Mesenteric fat pad (tissue), 1 donor: ENCODE measurements at regions not wholly inside any gene's neighbourhood (a gene's known extent, or its start where the extent isn't known, plus 50 kb on each side); places are given as distances from the start of the nearest gene placed in this dataset.

Experiments used
- DNase-seq: peaks from one replicate; pipeline ENCODE4 v3.0.0-alpha.2; 2020; ENCODE audit warnings: low spot score
- donor health status: DM: yes; HTN: yes; CAD: no.

- DNase-seq = no peak
Measured at GRCh38 chr13:70666883-70667556, 558.8 kb upstream of the KLHL1 start.

DNA sequence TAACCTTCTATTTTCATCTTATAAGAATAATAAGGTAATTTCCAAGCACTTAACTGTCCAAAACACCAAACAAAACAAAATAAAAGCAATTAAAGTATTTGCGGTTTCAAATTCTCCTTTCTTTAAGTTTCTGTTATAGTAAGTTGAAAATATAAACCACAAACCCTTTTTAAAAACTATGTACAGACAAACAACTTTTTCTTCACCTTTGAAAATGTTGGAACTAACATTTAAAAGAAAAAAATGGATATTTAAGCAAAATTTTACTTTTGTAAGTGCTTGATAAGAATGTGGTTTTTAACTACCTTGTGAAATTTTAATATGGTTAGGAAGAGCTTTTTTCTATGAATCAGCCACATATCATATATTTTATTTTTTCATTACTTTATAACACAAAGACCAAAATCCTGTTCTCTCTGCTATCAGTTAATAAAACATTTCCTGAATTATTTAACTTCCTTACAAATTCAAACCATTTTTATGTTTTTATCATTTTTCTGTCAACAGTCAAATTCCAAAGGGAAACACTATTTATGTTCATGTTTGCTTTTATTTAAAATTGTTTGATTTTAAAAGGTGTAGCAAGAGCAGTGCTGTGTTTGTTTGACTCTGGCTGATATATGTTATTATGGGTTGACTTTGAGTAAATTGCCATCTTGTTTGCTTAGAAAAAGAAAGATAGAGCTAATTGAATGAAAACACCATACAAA is 554.1 kb upstream of the KLHL1 start:
- no peak for DNase-seq

GRCh38 chr13:70644052-70644451 is 535.8 kb upstream of the KLHL1 start:
- no peak for DNase-seq

DNA sequence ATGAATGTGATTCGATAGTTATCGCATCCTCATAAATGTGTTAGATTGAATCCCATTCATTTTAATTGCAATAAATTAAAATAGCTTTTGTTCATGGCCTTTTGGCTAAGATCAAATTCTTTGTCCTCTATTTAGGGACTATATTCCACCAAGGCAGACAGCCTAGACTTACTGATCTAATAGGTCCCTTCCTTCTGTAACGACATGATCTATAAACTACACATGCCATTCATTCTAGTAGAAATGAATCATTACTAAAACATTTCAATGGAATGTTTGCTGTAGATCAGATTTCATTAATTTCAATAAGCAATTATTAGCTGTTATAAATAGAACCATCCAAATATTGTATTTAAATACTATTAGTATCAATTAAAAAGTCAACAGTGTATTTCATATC is 526.6 kb upstream of the KLHL1 start:
- DNase-seq = no peak

DNA sequence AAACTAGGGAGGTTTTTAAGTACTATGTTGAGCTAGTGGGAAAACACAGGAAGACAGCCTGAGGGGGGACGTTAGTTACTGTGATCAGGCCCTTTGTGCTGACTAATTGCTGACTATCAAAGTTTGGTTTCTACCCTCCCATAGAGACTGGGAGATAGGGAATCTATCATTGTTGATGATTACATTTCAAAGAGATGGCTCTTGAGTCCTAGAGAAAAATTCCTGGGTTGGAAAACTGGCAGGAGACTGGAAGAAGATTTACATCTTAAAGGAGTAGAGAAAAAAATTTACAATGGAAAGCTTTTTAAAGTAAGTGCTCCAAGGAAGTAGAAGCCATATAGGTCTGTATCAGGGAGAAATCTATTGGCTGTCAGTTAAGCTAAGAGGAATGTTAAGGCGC is 522.0 kb upstream of the KLHL1 start:
- no peak for DNase-seq

GRCh38 chr13:70623239-70623638 is 515.0 kb upstream of the KLHL1 start:
- DNase-seq = no peak

- DNase-seq = no peak
Measured at GRCh38 chr13:70622796-70623195, 514.5 kb upstream of the KLHL1 start.

GRCh38 chr13:70619936-70620335 is 511.7 kb upstream of the KLHL1 start:
- no peak for DNase-seq

DNA sequence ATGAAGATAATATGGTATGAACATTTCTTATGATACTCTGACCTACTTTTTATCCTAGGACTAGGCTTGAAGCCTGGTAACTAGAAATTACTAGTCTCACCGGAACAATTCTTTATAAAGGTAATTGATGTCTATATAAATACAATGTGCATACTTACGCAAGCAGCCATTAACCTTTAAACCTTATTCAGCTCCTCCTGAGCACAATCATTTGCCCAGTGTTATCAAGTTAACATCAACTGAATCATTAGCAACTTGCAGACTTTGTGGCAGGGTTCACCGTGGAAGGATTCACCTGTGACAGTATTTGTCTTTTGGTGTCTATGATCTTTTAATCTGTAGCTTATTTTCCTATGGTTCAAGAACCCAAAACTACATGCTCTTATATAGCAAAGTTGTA is 508.6 kb upstream of the KLHL1 start:
- DNase-seq = no peak

GRCh38 chr13:70613295-70613694 is 505.0 kb upstream of the KLHL1 start:
- no peak for DNase-seq

DNA sequence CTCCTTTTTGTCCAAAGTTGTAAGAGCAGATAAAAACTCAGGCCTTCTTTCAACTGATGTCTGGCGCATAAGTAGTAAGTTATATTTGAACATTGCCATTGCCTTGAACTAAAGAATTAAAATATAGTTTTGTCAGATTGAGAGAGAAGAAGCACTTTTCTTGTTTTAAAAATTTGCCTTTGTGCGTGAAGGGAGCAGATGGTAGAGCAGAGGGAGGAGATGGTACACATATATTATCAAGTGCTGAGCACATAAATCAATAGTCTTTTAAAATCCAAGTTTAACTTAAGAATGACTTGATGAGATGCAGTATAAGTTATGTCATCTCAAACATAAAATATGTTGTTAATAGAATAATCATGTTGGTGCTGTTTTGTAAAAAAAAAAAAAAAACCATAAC is 504.6 kb upstream of the KLHL1 start:
- no peak for DNase-seq

- no peak for DNase-seq
Measured at GRCh38 chr13:70604448-70604847, 496.2 kb upstream of the KLHL1 start.

- no peak for DNase-seq
Measured at GRCh38 chr13:70593716-70594115, 485.5 kb upstream of the KLHL1 start.

DNA sequence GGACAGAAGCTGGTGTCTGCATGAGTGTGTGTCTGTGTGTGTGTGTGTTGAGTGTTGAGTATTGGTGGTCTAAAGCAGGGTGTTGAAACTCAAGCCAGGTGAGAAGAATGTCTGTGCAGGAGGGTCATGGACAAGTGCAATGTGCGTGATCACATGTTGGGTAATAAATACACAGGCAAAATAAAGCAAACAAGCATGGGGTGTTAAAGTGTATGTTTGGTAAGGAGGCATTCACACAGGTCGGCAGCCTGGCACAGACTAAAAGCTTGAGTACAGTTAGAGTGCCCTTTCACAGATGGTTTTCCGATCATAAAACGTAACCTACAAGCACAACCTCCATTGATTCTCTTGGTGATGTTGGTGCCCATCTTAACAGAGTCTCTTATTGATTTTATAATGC is 476.9 kb upstream of the KLHL1 start:
- no peak for DNase-seq

- DNase-seq = no peak
Measured at GRCh38 chr13:70580825-70581224, 472.6 kb upstream of the KLHL1 start.

- no peak for DNase-seq
Measured at GRCh38 chr13:70579941-70580340, 471.7 kb upstream of the KLHL1 start.

- no peak for DNase-seq
Measured at GRCh38 chr13:70571221-70571620, 463.0 kb upstream of the KLHL1 start.

DNA sequence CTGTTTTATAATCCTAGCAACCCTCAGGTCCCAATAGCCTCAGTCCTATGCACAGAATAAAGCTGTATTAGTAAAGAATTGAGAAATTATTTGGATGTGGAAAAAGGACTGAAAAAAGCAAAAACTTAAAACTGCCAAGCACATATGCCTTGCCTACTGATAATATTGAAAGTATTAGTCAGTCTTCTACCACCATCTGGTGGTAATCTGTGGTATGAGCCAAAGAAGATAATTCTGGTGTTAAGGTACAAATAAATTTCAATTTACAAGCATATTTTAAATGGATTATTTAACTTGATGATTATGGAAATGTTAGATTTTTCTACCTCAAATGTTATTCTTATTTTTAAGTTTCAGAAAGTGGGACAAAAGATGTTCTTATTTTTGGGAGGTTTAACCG is 460.3 kb upstream of the KLHL1 start:
- no peak for DNase-seq

DNA sequence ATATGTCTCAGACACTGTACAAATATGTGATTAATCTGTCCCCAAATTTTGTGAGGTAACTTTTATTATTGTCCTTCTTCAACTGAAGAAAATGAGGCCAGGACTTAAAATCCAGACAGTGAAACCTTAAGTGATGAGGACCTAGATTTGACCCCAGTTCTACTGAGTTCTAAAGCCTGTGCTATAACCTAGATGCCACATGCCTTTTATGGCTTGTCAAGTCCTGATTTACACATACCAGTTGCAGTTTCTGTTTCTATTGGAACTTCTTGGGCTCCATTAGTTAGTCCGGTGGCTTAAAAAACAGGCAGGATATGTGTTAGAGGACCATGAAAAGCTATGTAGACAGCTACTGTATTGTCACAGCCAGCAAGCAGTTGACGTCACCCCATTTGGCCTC is 436.5 kb upstream of the KLHL1 start:
- no peak for DNase-seq

- no peak for DNase-seq
Measured at GRCh38 chr13:70541451-70541850, 433.2 kb upstream of the KLHL1 start.

GRCh38 chr13:70534466-70534865 is 426.2 kb upstream of the KLHL1 start:
- DNase-seq = no peak

GRCh38 chr13:70529652-70530051 is 421.4 kb upstream of the KLHL1 start:
- DNase-seq = no peak

GRCh38 chr13:70527599-70527998 is 419.3 kb upstream of the KLHL1 start:
- DNase-seq = no peak
